AG04449 (cell line): ENCODE measurements at regions not wholly inside any gene's neighbourhood (a gene's known extent, or its start where the extent isn't known, plus 50 kb on each side); places are given as distances from the start of the nearest gene placed in this dataset.

Experiments used
- CTCF ChIA-PET: fragments of 350-600 bp; formaldehyde crosslinking; extraction: SDS; loops from one replicate; lab custom pipeline; 2021; ENCODE audit warnings: antibody characterized with exemption; lab: Yijun Ruan, JAX
- POLR2A ChIA-PET: fragments of 400-600, 350-600 bp; formaldehyde crosslinking; extraction: SDS; loops from one replicate; lab custom pipeline; 2020; ENCODE audit warnings: antibody characterized with exemption, inconsistent platforms; lab: Yijun Ruan, JAX
- DNase-seq: peaks from one replicate; pipeline ENCODE4 v3.0.0-alpha.2; 2010; ENCODE audit warnings: low read depth, low spot score
- H3K4me3 ChIP-seq: 2 replicates; pipeline ENCODE4 v1.5.1; 2011; ENCODE audit warnings: low read depth, mild to moderate bottlenecking, control low read depth, low read length
- TF ChIP-seq, protein P1 (sequence below): IDR thresholded peaks from one replicate; pipeline ENCODE4 v1.5.1; 2011; ENCODE audit warnings: mild to moderate bottlenecking, moderate library complexity, low read length, control low read depth, inconsistent platforms; ENCODE audit not compliant: insufficient read depth; ENCODE audit errors: missing control alignments

DNA sequence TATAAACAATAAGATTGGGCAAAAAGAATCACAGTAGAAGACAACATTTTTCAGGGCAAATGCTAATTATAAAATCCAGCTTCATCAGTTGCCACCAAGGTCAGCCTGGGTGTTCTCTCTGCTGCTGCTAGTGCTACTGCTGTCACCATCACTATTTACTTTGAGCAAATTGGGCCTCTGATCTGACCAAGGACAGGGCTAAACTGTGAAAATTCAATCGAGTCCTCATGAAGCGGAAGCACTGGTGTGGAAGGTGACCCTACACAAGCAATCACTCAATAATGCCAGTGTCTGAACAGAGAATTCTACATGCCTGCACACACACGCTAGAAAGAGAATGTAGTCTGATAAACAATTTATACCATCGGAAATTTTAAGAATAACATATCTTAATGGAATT is 122.9 kb upstream of the TTC29 start:
- ChIA-PET CTCF (interaction anchor here (0.9 kb wide), 1 partner anchor 28 kb away, joined by 5 read pairs; no protein-coding TSS in a partner anchor), POLR2A (no interaction called here)
- TF ChIP-seq, protein P1, sequence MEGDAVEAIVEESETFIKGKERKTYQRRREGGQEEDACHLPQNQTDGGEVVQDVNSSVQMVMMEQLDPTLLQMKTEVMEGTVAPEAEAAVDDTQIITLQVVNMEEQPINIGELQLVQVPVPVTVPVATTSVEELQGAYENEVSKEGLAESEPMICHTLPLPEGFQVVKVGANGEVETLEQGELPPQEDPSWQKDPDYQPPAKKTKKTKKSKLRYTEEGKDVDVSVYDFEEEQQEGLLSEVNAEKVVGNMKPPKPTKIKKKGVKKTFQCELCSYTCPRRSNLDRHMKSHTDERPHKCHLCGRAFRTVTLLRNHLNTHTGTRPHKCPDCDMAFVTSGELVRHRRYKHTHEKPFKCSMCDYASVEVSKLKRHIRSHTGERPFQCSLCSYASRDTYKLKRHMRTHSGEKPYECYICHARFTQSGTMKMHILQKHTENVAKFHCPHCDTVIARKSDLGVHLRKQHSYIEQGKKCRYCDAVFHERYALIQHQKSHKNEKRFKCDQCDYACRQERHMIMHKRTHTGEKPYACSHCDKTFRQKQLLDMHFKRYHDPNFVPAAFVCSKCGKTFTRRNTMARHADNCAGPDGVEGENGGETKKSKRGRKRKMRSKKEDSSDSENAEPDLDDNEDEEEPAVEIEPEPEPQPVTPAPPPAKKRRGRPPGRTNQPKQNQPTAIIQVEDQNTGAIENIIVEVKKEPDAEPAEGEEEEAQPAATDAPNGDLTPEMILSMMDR: no peak
- H3K4me3 ChIP-seq: no peak overlapping the region
- DNase-seq: no peak

- no peak overlapping the region for H3K4me3 ChIP-seq
- TF ChIP-seq, protein P1: no peak
- CTCF ChIA-PET: interaction anchor here (1.6 kb wide), 1 partner anchor 52 kb away, joined by 3 read pairs; no protein-coding TSS in a partner anchor
- no peak for DNase-seq
- POLR2A ChIA-PET: no interaction called here
Measured at GRCh38 chr4:147071209-147071740, 125.6 kb upstream of the TTC29 start.

- no peak for DNase-seq
- TF ChIP-seq, protein P1: no peak
- H3K4me3 ChIP-seq: no peak overlapping the region
- ChIA-PET POLR2A (no interaction called here), CTCF (no interaction called here)
Measured at GRCh38 chr4:147076179-147076578, 130.5 kb upstream of the TTC29 start.

DNA sequence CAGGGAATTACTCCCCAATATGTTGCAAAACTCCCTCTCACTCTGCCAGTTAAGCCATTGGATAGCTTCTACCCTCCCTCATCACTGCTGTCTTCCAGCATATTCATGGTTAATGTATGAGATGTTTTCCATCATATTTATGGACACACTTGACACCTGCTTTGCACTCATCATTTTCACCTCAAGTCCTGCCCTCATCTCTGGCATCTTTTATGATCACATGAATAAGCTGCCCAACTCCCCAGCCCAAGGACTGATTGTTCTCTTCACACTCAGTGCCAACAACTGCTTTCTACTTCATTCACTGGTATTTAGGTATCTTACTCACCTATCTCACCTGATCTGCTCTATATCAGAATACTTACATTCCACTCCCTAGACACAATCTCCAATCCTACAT is 131.1 kb upstream of the TTC29 start:
- no peak overlapping the region for H3K4me3 ChIP-seq
- DNase-seq: no peak
- CTCF ChIA-PET: interaction anchor here (1.6 kb wide), 1 partner anchor 20 kb away, joined by 4 read pairs; no protein-coding TSS in a partner anchor
- TF ChIP-seq, protein P1: no peak
- POLR2A ChIA-PET: no interaction called here

GRCh38 chr4:147078362-147078761 is 132.7 kb upstream of the TTC29 start:
- TF ChIP-seq, protein P1: no peak
- POLR2A ChIA-PET: no interaction called here
- H3K4me3 ChIP-seq: no peak overlapping the region
- DNase-seq: no peak
- CTCF ChIA-PET: no interaction called here

GRCh38 chr4:147078875-147079658 is 133.4 kb upstream of the TTC29 start:
- no peak for DNase-seq
- TF ChIP-seq, protein P1: no peak
- POLR2A ChIA-PET: no interaction called here
- CTCF ChIA-PET: no interaction called here
- no peak overlapping the region for H3K4me3 ChIP-seq
